ENCODE measurements at regions not wholly inside any gene's neighbourhood (a gene's known extent, or its start where the extent isn't known, plus 50 kb on each side); places are given as distances from the start of the nearest gene placed in this dataset.
"Not testable (repeated sequence)": the region's sequence is repeated elsewhere in the genome, so short reads cannot be mapped to it uniquely, and the experiment has no call there.

DNA sequence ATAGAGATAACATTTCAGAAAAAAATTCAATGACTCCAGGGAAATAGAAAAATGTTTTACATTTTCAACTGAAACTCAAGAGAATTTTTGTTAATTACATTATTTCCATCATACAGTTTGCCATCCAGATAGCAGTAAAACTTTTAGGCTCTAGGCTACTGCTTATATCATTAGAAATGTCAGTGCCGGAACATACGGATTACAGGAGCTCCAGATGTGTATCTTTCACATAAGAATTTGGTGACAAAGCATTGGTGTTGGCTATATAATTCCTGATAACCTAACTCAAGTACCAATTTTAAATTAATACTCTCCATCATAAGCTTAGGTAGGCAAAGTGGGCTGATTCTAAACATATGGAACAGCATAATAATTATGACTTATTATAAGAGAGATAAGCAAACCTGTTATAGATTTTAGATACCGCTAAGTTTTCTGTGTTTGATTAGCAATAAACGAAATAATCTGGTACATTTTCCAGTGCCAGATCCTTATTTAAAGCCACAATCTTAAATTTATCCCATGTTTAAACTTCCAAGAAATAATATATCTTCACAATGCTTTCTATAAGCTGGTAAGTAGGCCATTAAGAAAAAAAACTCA, 637.9 kb downstream of the NXPH1 start:
- no peak for DNase-seq

DNA sequence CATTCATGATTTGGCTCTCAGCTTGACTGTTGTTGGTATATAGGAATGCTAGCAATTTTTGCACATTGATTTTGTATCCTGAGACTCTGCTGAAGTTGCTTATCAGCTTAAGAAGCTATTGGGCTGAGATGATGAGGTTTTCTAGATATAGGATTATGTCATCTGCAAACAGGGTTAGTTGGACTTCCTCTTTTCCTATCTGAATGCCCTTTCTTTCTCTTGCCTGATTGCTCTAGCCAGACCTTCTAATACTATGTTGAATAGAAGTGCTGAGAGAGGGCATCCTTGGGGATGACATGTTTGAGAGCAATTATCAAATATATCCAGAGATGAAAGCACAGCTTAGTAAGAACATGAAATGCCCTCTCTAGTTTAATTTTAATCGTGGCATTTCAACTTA, 642.4 kb downstream of the NXPH1 start:
- DNase-seq, result not testable (repeated sequence)

DNA sequence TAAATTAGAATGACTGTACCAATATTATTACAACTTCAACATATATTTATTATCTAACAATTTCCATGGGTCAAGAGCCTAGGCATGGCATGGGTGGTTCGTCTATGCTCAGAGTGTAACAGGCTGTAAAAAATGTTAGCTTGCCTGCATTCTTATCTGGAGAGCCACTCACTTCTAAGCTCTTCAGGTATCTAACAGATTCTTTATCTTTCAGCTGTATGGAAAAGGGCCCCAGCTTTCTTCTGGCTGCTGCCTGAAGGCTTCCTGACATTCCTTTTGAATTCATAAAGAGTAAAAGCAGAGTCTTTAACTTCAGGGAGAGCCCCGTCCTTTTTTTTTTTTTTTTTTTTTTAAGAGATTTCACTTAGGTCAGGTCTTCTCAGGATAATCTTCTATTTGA, 648.8 kb downstream of the NXPH1 start:
- no peak for DNase-seq

DNA sequence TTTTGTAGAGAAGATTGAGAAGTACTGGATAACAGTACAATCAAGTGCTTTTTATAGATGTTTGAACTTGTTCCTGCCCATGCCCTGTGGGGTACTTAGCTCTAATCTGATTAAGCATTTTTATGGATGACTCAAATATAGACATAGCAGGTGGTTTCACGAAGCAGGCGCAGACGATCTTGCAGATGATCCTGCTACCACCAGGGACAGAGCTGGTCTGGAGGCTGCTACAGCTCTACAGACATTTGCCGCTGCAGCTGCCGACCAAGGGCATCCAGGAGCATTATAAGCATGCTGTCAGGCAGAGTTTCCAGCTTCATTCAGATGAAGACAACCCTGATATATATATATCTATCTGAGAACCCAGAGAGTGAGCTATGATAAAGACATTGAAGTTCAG, 650.4 kb downstream of the NXPH1 start:
- DNase-seq, result no peak

DNA sequence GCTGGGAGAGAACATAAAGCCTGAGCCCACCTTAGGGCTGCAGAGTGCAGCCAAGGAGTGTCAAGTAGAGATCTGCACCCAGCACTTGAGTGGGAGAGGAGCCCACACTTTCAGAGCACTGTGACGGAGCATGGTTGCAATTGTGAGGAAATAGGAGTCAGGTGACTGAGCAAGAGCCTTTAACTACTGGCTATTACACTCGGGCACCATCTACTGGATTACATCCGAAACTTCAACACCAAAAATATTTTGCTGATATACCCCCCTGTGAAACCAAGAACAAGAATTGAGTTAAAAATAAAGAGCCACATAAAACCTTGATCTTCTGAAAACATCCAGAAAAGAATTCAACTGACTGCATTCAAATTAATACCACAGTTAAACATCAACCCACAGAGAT, 657.9 kb downstream of the NXPH1 start:
- no peak for DNase-seq

DNA sequence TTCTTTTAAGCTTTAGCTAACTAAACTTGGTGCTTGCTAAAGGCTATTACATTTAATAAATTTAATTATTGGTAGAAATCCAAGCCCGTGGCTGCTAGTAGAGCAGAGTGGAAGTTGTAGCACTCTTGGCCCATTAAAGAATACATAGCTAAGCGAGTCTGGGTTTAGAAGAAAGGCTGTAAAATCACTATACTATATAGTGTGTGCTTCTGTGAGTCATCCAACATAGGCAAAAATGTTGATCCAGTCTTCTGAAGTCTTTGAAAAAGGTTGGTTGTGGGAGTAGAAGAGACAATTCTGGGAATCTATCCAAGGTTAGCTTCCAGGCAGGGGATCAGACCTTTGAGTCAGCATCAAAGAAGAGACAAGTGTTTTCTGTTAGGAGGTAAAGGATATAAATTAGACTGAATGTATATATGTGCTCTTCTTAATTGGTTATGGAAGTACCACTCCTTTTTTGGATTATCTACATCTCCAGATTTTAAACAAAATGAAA, 664.2 kb downstream of the NXPH1 start:
- DNase-seq, result no peak

DNA sequence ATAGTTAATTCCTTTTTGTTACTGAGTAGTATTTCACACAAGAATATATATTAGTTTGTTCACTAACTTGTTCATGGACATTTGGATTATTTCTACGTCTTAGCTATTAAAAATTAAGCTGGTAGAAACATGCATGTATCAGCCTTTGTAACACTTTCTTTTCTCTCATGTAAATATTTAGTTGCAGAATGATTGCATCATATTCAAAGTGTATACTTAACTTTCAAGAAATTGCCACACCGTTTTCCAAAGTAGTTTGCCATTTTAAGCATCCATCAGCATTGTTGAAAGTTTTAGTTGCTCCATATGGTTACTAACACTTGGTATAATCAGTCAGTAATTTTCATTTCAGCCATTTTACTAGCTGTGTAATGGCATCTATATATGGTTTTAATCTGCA, 666.9 kb downstream of the NXPH1 start:
- no peak for DNase-seq

DNA sequence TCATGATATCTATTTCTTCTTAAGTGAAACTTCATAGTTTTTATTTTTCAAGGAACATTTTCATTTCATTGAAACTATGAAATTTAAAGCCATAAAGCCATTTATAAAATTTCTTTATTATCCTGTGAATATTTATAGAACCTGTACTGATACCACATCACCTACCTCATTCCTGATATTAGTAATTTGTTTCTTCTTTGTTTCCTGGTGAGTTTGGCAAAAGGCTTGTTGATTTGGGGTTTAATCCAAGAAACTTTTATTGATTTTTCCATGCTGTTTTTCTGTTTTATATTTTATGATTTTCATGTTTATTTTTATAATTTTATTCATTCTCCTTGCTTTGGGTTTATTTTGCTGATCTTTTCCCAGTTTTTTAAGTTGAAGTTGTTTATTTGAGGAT, 669.4 kb downstream of the NXPH1 start:
- DNase-seq, result no peak

DNA sequence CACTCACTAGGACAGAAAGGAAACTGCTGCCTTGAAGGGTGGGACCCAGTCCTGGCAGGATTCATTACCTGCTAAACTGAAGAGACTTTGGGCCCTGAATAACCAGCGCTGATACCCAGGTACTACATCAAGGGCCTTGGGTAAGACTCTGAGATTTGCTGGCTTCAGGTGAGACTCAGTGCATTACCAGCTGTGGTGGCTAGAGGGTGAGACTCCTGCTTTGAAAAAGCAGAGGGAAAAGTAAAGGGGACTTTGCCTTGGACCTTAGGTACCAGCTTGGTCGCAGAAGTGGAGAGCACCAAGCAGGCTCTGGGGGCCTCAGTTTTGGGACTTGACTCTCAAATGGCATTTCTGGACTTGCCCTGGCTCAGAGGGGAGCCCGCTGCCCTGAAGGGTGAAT, 673.3 kb downstream of the NXPH1 start:
- DNase-seq, result no peak

DNA sequence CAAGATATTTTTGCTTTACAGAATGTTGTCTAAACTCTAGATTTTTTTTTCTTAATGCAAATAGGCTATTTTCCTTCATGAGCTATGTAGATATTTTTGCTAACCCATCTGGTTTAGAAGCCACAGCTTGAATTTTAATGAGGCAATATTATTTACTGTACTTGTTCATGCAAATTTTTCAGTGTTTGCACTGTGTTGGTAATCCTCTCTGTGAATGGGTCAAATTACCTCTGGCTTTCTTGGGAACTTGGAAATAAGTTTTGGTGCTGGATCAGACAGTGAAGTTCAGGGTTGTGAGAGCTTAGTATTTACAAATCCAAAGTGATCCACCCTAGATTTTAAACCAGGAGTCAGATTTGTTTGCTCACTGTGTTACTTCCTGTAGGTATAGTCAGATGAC, 686.9 kb downstream of the NXPH1 start:
- DNase-seq, result no peak

DNA sequence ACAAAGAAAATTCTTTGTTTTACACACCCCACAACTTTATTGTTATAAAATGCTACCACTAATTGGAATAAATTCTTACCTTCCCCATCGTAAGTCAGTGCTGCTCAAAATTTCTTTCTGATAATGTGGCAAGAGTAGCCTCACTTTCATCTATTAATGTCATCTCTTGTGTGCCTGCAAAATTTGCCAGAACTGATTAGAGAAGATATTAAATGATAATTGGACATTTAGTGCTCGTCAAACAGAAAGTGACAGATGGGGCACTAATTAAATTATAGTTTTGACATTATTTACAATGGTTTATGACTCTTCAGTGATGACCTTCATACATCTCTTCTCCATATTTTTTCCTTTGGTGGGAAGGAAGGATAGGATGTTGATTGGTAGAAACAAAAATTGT, 690.9 kb downstream of the NXPH1 start:
- no peak for DNase-seq

DNA sequence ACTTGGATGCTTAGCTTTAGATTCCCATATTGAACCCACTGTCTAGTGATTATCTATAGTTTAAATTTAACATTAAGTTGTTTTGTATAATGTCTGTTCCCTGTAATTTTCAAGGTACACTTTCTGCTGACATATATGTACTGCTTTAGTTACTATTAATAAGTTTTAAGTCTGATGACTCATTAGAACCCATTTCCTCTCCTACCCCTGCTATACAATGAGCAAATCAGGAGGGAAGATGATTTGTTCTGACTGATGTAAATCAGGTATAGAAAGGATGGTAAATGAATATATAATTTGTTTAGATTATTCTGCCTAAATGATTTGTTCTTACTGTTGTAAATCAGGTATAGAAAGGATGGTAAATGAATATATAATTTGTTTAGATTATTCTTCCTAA, 691.8 kb downstream of the NXPH1 start:
- no peak for DNase-seq

DNA sequence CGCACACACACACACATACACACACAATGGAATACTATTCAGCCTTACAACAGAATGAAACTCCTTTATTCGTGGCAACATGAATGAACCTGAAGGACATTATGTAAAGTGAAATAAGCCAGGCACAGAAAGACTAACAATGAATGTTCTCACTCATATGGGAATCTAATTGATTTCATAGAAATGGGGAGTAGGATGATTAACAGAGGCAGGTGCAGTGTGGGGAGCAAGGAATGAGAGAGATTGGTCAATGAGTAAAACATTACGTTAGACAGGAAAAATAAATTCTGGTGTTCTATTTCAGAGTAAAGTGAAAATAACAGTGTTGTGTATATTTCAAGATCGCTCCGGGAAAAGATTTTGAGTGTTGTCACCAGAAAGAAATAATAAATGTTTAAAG, 694.5 kb downstream of the NXPH1 start:
- no peak for DNase-seq

DNA sequence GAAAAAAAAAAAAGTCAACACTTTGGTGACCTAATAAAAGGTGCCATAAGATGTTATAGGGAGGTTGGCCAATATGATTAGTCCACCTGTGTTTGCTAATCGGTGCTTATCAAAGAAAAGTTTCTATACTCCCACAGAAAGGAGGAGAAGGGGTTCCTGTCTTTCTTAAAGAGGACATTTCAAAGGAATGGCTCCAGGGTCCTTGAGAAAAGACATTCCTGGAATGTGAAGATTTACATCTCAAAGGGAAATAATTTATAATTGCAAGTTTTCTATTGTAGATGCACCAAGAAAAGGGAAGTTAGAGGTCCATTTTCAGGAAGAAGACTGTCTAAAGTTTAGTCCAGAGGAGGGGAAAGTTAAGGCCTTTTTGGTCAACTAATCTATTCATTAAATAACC, 715.3 kb downstream of the NXPH1 start:
- DNase-seq, result no peak

DNA sequence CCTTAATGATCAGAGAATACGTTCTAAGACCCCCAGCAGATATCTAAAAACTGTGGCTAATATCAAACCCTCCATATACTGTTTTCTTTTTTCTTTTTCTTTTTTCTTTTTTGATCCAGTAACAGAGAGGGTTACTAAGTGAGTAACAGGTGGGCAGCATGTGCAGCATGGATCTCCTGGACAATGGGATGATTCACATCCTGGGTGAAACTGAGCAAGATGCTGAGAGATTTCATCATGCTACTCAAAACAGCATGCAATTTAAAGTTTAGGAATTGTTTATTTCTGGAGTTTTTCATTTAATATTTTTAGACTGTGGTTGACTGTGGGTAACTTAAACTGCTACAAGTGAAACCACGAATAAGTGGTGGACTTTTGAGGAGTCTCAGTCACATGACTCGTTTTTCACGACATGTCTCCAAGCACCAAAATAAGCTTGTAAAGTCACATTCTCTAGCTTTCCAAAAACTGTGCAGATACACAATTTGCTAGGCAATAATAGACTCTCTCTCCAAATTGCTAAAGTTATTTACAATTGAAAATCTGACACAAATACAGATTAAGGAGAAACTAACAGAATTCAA, 716.2 kb downstream of the NXPH1 start:
- DNase-seq, result no peak

DNA sequence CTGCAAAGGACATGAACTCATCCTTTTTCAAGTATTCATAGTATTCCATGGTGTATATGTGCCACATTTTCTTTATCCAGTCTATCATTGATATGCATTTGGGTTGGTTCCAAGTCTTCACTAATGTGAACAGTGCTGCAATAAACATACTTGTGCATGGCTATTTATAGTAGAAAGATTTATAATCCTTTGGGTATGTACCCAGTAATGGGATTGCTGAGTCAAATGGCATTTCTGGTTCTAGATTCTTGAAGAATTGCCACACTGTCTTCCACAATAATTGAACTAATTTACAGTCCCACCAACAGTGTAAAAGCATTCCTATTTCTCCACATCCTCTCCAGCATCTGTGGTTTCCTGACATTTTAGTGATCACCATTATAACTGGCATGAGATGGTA, 730.3 kb downstream of the NXPH1 start:
- not testable (repeated sequence) for DNase-seq

DNA sequence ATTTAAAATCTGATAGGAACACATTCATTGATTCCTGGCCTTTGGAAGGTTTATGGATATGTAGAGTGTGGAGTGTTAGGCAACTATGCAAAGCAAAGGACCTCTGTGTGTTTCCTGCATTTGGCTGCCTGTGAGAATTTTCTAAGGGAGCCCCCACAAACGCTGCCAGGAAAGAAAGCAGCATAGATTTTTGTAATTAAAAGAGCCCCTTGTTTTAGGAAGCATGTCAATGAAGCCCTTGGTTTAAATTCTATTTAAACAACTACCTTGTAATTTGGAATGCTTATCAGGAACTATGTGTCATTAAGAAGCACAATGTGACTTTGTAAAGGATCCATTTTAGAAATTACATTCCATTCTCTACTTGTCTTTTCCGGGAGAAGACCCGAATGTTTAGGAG, 742.5 kb downstream of the NXPH1 start:
- no peak for DNase-seq

DNA sequence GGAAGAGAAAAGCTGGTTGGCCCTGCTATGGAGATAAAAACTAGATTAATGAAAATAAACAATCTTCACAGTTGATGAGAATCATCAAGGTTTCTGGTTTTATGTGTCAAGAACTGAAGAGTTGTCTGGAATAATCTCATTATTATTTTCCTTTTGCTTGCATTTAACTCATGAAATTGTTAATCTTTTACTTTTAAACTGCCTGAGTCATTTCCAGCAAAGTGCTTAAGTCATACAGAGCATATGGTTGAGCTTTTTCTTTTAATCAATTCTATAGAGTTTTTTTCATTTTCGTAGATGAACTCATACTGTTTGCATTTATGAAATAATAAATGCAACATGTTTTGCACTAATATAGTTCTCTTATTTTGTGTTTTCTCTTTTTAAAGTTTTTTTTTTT, 747.9 kb downstream of the NXPH1 start:
- DNase-seq, result no peak

DNA sequence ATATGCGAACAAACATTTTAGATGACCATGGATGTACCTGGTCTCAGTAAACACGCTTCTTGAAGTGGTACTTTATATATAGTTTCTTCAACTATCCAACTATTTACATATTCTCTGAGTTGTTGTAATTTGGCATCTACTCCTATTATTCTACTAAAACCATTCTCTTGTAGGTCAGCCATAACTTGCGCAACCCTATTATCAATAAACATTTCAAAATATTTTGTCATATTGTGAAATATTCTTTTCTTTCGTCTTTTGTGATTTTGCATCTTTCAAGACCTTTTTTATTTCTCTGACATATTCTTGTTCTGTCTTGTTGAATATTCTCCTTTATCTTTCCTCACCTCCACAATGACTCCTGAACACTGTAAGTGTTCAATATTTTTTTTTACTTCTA, 753.3 kb downstream of the NXPH1 start:
- DNase-seq, result no peak

DNA sequence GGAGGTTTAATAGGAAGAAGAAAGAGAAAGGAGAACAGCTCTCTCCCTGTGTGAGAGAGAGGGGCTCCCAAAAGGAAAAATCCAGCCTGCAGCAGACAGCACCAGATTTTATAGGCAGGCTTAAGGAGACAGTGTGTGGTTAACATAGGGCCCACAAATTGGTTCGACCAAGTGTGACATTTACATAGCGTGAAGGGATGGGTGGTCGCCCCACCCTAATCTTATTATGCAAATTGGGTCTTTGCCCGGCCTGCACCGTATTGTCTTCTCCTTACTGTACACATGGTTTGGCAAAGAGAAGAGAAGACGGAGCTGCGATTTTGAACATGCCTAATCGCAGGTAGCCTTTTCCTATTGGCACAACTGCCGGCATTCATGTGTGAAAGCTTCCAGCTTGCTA, 756.3 kb downstream of the NXPH1 start:
- DNase-seq, result no peak

DNA sequence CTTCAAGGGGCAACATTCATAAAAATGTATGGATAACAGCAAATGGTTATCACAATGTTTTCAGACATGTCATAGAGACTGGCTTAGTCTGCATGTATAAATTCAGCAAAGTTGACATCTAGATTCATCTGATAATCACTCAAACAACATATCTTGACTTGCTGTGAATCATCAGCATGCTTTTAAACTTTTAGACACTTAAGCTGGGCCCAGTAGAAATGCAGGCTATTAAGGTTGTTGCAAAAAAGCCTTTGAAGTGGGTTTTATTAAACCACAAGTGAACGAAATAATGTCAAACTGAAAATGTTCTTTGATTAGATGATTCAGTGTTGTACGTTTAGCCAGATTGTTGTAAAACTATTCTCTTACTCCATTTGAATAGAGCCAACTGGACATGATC, 759.6 kb downstream of the NXPH1 start:
- DNase-seq, result no peak

DNA sequence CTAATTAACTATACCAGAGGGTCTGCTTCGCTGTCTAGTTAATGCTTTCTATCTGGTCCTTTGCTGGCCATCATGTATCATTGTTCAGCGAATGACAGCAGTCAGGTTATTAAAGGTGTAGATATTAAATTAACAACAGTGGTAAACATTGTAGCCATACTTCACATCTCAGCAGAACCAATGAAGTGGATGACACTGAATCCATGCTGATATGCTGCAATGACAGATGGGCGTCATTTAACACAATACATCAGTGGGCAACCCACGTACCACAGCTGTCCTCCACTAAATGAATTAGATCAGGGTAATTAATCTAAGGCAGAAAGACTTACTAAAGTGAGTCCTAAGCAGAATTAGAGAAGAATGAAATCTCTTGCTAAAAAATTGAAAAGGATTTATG, 767.2 kb downstream of the NXPH1 start:
- DNase-seq, result no peak

DNA sequence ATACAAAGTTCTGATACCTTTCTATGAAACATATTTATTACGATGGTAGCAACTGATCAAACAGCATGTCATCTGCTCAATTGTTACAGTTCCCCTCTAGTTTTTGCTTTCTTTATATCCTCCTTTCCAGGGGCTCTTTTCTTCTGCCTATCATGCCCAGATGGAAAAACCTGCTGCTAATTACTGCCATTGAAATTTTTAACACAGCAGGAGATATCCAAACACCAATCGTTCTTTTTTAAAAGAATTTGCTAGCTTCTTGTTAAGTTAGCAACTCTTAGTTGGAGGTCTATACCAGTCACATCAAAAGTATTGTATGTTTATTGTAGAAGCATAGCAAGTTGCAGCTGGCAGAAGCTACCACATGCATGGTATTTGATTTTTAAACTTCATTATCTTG, 768.5 kb downstream of the NXPH1 start:
- DNase-seq, result no peak

DNA sequence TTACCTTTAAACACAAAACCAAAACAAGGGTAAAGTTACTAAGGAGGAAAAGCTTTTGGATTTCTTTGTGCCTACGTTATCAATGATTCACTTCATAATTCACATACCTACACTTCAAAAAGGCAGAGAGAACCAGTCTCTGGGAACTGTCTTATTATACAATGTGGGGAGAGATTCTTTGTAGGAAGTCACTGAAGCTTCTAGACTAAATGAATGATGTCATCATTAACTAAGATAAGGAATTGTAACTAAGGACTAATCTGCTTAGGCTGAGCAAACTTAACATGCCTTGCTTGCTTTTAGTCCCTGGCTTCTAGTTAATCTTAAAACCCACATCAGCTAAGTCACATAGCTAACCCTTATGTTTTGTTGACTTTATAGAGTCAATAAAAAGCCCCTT, 771.2 kb downstream of the NXPH1 start:
- DNase-seq, result no peak
